Activated CD8-positive, alpha-beta memory T cell treated with anti-CD3 and anti-CD28 coated beads, Interleukin-2, amount 50 U/mL, for 24 hours (primary cell): ENCODE measurements at regions not wholly inside any gene's neighbourhood (a gene's known extent, or its start where the extent isn't known, plus 50 kb on each side); places are given as distances from the start of the nearest gene placed in this dataset.
A peak's percentile ranks its signal among the peaks of the same experiment; 100 is the strongest.

ENCODE experiments used
- DNase-seq: peaks from one replicate; pipeline ENCODE4 v3.0.0-alpha.2; 2020; ENCODE audit errors: extremely low read depth

- DNase-seq: no peak
Measured at GRCh38 chr17:413016-413350, 60.4 kb upstream of the RPH3AL start.

DNA sequence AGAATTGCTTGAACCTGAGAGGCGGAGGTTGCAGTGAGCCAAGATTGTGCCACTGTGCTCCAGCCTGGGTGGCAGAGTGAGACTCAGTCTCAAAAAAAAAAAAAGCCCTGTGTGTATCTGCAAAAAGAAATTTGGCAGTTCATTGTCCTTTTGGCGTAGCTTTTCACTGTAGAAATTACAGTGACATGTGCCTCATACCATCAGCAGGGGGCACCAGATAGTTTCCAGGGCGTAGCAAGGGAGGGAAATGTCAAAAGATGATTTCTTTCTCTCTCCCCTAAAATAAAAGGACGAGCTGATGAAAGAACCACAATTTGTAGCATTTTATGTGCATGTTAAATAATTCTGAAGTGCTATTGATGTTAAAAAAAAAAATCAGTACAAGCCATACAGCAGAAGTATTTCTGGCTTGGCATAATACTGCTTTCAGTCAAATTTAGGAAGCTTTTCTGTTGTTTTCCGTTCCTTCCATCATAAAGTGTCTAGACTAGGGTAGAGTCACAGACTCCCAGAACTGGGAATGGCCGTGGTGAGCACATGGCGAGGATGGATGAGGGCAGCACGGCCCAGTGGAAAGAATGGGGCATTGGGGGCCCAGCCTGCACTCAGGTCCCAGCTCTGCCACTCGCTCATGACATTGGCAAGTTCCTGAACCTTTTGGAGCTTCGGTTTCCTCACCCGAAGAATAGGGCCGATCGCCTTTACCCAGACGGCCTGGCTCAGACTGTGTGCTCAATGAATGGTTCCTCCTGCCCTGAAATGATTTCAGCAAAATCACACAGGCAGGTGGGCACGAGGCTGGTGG, 59.8 kb upstream of the RPH3AL start:
- no peak for DNase-seq

GRCh38 chr17:411421-412120, 59.0 kb upstream of the RPH3AL start:
- no peak for DNase-seq

DNA sequence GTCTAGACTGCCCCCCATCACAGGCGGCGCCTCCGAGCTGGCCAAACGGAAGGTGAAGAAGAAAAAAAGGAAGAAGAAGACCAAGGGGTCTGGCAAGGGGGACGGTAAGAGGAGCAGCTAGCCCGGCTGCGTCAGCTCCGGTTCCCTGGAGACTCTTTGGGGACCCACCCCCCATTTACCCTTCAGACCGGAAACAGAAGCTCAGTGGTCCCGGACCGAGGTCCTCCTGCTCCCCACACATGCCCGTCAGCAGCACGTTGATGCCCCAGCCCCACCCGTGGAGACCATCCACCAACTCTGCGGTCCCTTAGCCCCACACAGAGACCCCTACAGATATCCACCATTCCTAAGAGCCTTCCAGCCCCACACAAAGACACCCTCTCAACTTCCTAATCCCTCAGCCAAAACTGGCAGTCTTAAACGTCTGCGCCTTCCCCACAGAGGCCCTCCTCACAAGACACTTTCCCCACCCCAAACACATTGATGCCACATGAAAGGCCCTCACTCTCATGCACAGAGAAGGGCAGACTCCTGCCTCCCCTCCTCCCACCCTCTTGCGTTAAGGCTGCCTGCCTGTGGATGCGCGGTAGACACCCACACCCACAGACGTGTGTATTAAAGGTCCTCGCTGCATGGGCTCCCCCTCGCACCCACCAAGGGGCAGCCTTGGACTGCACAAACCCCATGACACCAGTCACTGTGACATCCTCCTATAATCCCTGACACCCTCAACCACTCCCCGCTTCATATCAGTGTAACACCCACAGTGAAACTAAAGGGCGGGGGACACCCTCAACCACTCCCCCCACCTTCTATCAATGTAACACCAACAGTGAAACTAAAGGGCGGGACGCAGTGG, 58.2 kb upstream of the RPH3AL start:
- DNase-seq: no peak

DNA sequence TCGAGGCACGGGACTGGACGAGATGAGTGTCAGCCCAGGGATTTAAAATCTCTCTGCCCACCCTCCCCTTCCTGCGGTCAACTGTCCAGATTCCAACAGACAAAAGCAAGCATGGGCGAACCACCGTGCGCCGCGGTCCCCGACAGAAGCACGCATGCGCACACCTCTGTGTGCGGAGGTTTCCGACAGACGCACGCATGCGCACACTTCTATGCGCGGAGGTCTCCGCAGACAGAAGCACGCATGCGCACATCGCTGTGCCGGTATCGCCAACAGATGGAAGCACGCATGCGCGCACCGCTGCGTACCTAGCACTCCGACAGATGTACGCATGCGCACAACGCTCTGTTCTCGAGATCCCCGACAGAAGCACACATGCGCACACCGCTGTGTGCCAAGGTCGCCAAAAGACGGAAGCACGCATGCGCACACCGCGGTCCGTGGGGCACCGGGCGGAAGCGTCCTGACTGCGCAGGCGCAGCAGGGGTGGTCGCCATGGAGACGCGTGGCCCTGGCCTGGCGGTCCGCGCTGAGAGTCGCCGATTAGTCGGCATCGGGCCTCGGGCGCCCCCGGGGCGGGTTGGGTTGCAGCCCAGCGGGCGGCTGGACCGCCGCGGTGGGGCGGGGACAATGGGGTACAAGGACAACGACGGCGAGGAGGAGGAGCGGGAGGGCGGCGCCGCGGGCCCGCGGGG, 57.4 kb upstream of the RPH3AL start:
- DNase-seq: peak; percentile 98

GRCh38 chr17:409308-409847, 56.8 kb upstream of the RPH3AL start:
- DNase-seq: no peak

DNA sequence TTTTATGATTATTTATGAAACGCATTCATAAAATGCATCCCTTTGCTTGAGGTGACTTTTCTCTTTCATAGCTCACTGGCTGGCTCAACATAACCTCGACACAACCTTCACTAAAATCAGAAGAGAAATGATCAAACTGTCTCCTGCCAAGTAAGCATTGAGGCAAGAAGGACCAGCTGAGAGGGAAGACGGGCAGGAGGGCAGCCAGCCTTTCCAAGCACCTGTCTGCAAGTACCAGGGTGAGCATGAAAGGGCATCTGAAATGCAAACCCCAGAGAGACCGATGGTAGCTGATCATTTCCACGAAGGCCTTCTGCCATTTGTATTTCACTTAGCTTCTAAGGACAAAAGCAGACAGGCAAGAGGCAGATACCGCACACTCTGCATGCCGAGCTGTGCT, 52.1 kb upstream of the RPH3AL start:
- DNase-seq: no peak
